ENCODE measurements at regions not wholly inside any gene's neighbourhood (a gene's known extent, or its start where the extent isn't known, plus 50 kb on each side); places are given as distances from the start of the nearest gene placed in this dataset.

DNA sequence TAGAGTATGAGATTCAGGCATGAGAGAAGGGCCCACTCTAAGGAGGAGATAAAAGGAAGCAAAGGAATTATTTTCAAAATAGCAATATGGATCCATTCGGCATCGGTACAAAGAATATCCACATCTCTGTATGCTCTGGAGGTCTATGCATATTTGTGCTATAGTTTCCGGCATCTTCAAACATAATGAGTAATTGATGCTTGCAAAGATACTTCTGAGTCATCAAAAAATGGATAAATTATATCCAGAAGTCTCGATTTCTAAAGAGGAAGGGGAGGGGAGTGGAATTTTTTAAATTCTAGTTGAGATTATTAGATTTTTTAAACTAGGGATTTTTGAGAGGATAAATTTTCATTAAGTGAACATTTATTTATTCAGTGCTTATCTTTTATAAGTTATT is 72.9 kb upstream of the KIAA1217 start:
- WGBS, result 53% methylated on average over 4 of the region's 4 CpGs
- H3K27ac ChIP-seq, result no peak overlapping the region

DNA sequence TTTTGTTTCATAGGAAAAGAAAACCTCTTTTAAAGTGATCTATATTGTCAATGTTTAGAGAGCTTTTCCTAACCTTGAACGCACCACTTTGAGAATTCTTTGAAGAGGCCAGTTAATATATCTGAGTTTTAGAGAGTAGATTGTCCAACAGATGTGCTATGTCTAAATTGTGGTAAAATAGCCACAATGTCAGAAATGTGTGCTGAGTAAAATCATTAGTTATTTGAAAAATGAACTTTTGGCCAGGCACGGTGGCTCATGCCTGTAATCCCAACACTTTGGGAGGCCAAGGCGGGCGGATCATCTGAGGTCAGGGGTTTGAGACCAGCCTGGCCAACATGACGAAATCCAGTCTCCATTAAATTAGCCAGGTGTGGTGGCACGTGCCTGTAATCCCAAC is 61.6 kb upstream of the KIAA1217 start:
- no peaks in the 10 kb centered on the region for H3K27me3 ChIP-seq
- no peaks in the 10 kb centered on the region for H3K36me3 ChIP-seq
- no peak overlapping the region for H3K27ac ChIP-seq
- 90% methylated on average over 5 of the region's 6 CpGs for WGBS
- TF ChIP-seq, protein P1, sequence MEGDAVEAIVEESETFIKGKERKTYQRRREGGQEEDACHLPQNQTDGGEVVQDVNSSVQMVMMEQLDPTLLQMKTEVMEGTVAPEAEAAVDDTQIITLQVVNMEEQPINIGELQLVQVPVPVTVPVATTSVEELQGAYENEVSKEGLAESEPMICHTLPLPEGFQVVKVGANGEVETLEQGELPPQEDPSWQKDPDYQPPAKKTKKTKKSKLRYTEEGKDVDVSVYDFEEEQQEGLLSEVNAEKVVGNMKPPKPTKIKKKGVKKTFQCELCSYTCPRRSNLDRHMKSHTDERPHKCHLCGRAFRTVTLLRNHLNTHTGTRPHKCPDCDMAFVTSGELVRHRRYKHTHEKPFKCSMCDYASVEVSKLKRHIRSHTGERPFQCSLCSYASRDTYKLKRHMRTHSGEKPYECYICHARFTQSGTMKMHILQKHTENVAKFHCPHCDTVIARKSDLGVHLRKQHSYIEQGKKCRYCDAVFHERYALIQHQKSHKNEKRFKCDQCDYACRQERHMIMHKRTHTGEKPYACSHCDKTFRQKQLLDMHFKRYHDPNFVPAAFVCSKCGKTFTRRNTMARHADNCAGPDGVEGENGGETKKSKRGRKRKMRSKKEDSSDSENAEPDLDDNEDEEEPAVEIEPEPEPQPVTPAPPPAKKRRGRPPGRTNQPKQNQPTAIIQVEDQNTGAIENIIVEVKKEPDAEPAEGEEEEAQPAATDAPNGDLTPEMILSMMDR (IDR thresholded peaks at IDR 0.05), result no peak
- TF ChIP-seq EP300 (IDR thresholded peaks at IDR 0.05) (no peak), POLR2A (IDR thresholded peaks at IDR 0.05) (no peak), POLR2AphosphoS5 (IDR thresholded peaks at IDR 0.05) (no peak)
- H3K4me3 ChIP-seq, result no peak overlapping the region
- peaks cover 4% of the 10 kb centered on the region for H3K4me1 ChIP-seq
- H3K9me3 ChIP-seq, result no peaks in the 10 kb centered on the region
- DNase-seq (ENCODE audit: low spot score in 2 of 2), result no peak

More for the DNA sequence above, 72.9 kb upstream of the KIAA1217 start:
- Histone ChIP-seq H3K9me3 (no peaks in the 10 kb centered on the region), H3K36me3 (no peaks in the 10 kb centered on the region), H3K4me1 (no peaks in the 10 kb centered on the region), H3K4me3 (no peak overlapping the region), H3K27me3 (no peaks in the 10 kb centered on the region)
- no peak for DNase-seq (ENCODE audit: low spot score in 2 of 2)
- TF ChIP-seq EP300 (IDR thresholded peaks at IDR 0.05) (no peak), POLR2AphosphoS5 (IDR thresholded peaks at IDR 0.05) (no peak), POLR2A (IDR thresholded peaks at IDR 0.05) (no peak)
- TF ChIP-seq, protein P1 (IDR thresholded peaks at IDR 0.05), result no peak

DNA sequence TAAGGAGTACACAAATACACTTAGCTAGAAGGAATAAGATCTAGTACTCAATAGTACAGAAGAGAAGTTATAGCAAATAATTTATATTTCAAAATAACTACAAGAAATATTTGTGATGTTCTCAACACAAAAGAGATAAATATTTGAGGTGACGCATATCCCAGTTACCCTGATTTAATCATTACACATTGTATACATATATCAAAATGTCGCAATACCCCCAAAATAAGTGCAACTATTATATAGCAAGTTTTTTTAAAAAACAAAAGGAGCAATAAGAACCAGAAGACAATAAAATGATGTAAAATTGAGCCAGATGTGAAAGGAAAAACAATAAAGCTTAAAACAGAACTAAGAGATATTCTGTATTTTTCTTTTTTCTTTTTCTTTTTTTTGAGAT is 59.3 kb upstream of the KIAA1217 start:
- H3K27me3 ChIP-seq, result no peaks in the 10 kb centered on the region
- no peak overlapping the region for H3K27ac ChIP-seq
- WGBS, result 94% methylated on average over 2 of the region's 2 CpGs
- no peaks in the 10 kb centered on the region for H3K36me3 ChIP-seq
- H3K9me3 ChIP-seq, result no peaks in the 10 kb centered on the region
- H3K4me3 ChIP-seq, result no peak overlapping the region
- TF ChIP-seq, protein P1 (IDR thresholded peaks at IDR 0.05), result no peak
- TF ChIP-seq POLR2AphosphoS5 (IDR thresholded peaks at IDR 0.05) (no peak), EP300 (IDR thresholded peaks at IDR 0.05) (no peak)
- peaks cover 4% of the 10 kb centered on the region for H3K4me1 ChIP-seq
- no peak for DNase-seq (ENCODE audit: low spot score in 2 of 2)

DNA sequence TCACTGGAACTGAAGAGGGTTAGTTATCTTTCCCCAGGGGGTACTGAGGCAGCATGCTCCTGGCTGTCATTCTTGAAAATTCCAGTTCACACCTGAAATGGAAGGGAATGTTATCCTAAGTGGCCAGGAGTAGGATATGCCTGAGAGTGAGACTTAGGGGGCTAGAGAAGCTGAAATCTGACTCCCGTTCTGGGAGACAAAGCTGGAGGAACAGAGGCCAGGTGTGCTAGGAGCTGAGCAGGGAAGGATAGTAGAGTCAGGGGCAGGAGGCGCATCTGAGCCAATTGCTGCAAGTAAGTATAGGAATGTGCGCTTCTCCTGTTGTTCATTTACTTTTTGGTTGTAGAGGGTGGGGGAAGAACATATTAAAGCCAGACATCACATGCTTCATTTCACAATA is 58.1 kb upstream of the KIAA1217 start:
- DNase-seq (ENCODE audit: low spot score in 2 of 2), result no peak
- Histone ChIP-seq H3K36me3 (no peaks in the 10 kb centered on the region), H3K27me3 (no peaks in the 10 kb centered on the region), H3K9me3 (no peaks in the 10 kb centered on the region), H3K4me3 (no peak overlapping the region), H3K4me1 (peaks cover 4% of the 10 kb centered on the region), H3K27ac (no peak overlapping the region)
- 77% methylated on average over 3 of the region's 3 CpGs for WGBS
- TF ChIP-seq, protein P1 (IDR thresholded peaks at IDR 0.05), result no peak
- TF ChIP-seq POLR2AphosphoS5 (IDR thresholded peaks at IDR 0.05), result no peak
- no peak for TF ChIP-seq EP300 (IDR thresholded peaks at IDR 0.05)
- TF ChIP-seq POLR2A (IDR thresholded peaks at IDR 0.05), result no peak

DNA sequence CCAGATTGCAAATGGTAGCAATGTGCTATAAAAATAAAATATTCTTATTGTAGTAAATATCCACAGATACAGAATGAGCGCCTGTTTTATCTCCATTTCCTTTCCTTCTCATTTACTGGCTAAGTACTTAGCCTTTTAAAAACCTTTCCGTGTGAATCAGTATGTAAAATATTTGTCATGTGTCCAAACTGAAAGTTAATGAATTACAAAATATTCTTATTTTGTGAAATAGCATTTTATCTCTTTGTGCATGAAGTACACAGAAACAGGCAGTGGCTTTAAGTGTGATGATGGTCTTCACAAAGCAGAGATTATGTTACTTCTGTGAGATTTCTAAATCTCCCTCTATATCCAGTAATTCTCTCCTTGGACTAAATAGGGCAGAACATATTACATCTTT is 56.7 kb upstream of the KIAA1217 start:
- Histone ChIP-seq H3K36me3 (no peaks in the 10 kb centered on the region), H3K4me1 (peaks cover 4% of the 10 kb centered on the region), H3K27me3 (no peaks in the 10 kb centered on the region), H3K4me3 (no peak overlapping the region), H3K27ac (no peak overlapping the region), H3K9me3 (no peaks in the 10 kb centered on the region)
- no peak for DNase-seq (ENCODE audit: low spot score in 2 of 2)
- 41% methylated on average over 2 of the region's 2 CpGs for WGBS
- TF ChIP-seq, protein P1 (IDR thresholded peaks at IDR 0.05), result no peak
- TF ChIP-seq POLR2AphosphoS5 (IDR thresholded peaks at IDR 0.05) (no peak), EP300 (IDR thresholded peaks at IDR 0.05) (no peak), POLR2A (IDR thresholded peaks at IDR 0.05) (no peak)
